ENCODE measurements at regions not wholly inside any gene's neighbourhood (a gene's known extent, or its start where the extent isn't known, plus 50 kb on each side); places are given as distances from the start of the nearest gene placed in this dataset.

GRCh38 chr20:24742989-24743388 lies 206.1 kb upstream of the CST7 start:
- DNase-seq (ENCODE audit: low read depth), result no peak

GRCh38 chr20:24743641-24744040 lies 205.4 kb upstream of the CST7 start:
- H3K4me3 ChIP-seq (replicated peaks; ENCODE audit: low read depth, low read length), result no peak overlapping the region
- TF ChIP-seq CTCF (IDR thresholded peaks at IDR 0.05; ENCODE audit: low read length, missing control alignments), result no peak
- no peak for DNase-seq (ENCODE audit: low read depth)

More at GRCh38 chr20:24742989-24743388, 206.1 kb upstream of the CST7 start:
- H3K4me3 ChIP-seq (replicated peaks; ENCODE audit: low read depth, low read length), result no peak overlapping the region
- TF ChIP-seq CTCF (IDR thresholded peaks at IDR 0.05; ENCODE audit: low read length, missing control alignments), result no peak

GRCh38 chr20:24744747-24745146 lies 204.3 kb upstream of the CST7 start:
- no peak for TF ChIP-seq CTCF (IDR thresholded peaks at IDR 0.05; ENCODE audit: low read length, missing control alignments)
- no peak for DNase-seq (ENCODE audit: low read depth)
- no peak overlapping the region for H3K4me3 ChIP-seq (replicated peaks; ENCODE audit: low read depth, low read length)

GRCh38 chr20:24745206-24745605 lies 203.9 kb upstream of the CST7 start:
- no peak for TF ChIP-seq CTCF (IDR thresholded peaks at IDR 0.05; ENCODE audit: low read length, missing control alignments)
- DNase-seq (ENCODE audit: low read depth), result no peak
- H3K4me3 ChIP-seq (replicated peaks; ENCODE audit: low read depth, low read length), result no peak overlapping the region

- no peak overlapping the region for H3K4me3 ChIP-seq (replicated peaks; ENCODE audit: low read depth, low read length)
- DNase-seq (ENCODE audit: low read depth), result no peak
- no peak for TF ChIP-seq CTCF (IDR thresholded peaks at IDR 0.05; ENCODE audit: low read length, missing control alignments)
Measured at GRCh38 chr20:24745617-24746350, 203.3 kb upstream of the CST7 start.

GRCh38 chr20:24746351-24746685 lies 202.8 kb upstream of the CST7 start:
- no peak for DNase-seq (ENCODE audit: low read depth)
- no peak for TF ChIP-seq CTCF (IDR thresholded peaks at IDR 0.05; ENCODE audit: low read length, missing control alignments)
- no peak overlapping the region for H3K4me3 ChIP-seq (replicated peaks; ENCODE audit: low read depth, low read length)
